ENCODE measurements at regions not wholly inside any gene's neighbourhood (a gene's known extent, or its start where the extent isn't known, plus 50 kb on each side); places are given as distances from the start of the nearest gene placed in this dataset.
"Not testable (repeated sequence)": the region's sequence is repeated elsewhere in the genome, so short reads cannot be mapped to it uniquely, and the experiment has no call there.

DNA sequence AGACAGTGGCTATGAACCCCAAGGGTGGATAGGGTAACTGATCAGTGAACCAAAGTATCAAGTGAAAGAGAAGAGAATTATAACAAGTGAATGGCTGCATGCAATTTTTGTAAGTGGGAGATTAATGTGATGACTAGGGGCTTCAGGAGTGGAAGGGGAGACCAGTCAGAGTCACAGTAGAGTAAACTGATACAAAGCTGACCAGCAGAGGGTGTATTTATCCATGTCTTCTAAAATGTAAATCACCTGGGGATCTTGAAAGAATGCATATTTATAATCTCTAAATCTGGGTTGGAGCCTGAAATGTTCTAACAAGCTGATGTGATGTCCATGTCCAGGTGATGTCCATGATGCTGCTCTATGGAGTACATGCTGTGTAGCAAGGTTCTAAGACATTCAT, 1351.3 kb upstream of the CHAC2 start:
- TF ChIP-seq, protein P1, sequence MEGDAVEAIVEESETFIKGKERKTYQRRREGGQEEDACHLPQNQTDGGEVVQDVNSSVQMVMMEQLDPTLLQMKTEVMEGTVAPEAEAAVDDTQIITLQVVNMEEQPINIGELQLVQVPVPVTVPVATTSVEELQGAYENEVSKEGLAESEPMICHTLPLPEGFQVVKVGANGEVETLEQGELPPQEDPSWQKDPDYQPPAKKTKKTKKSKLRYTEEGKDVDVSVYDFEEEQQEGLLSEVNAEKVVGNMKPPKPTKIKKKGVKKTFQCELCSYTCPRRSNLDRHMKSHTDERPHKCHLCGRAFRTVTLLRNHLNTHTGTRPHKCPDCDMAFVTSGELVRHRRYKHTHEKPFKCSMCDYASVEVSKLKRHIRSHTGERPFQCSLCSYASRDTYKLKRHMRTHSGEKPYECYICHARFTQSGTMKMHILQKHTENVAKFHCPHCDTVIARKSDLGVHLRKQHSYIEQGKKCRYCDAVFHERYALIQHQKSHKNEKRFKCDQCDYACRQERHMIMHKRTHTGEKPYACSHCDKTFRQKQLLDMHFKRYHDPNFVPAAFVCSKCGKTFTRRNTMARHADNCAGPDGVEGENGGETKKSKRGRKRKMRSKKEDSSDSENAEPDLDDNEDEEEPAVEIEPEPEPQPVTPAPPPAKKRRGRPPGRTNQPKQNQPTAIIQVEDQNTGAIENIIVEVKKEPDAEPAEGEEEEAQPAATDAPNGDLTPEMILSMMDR (IDR thresholded peaks at IDR 0.05) = no peak
- no peaks in the 10 kb centered on the region for H3K27me3 ChIP-seq (ENCODE audit: low read depth)
- no peaks in the 10 kb centered on the region for H3K36me3 ChIP-seq
- no peaks in the 10 kb centered on the region for H3K4me1 ChIP-seq
- H3K27ac ChIP-seq = no peak overlapping the region
- no peaks in the 10 kb centered on the region for H3K9me3 ChIP-seq
- ATAC-seq (no peak), DNase-seq (no peak)
- intact Hi-C loops (cut with DNase I) = no loop called here
- no peak overlapping the region for H3K4me3 ChIP-seq

DNA sequence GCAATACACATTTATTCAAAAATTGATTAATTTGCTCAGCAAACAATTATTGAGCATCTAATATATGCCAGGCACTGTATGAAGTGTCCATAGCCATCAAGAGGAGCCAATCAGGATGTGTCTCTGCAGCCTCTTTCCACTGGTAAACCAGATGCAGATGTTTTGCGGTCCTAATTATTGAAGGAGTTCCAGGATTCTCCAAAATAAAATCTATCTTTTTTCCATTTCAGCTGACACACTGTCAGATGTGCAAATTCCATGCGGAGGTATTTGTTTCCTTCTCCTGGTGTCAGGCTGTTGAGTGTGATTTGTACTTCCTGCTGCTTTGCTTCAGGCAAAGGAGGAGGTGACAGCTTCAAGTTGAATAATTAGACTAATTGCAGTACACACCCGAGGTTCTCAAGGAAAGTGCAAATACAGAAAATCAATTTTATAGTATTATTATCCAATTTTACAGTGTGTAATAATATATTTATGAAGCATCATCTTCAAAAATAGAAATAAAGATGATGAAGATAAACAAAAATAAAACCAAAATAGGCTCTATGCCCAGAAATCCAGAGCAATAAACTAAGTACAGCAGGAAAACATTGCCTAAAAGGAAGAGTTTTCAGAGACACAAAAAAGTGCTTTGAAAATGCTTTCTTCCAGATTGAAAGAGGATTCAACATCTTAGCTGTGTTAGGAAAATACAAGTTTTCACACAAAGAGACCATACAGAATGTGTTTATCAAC, 1352.9 kb upstream of the CHAC2 start:
- no peak overlapping the region for H3K27ac ChIP-seq
- no peaks in the 10 kb centered on the region for H3K4me1 ChIP-seq
- H3K9me3 ChIP-seq = no peaks in the 10 kb centered on the region
- TF ChIP-seq, protein P1 (IDR thresholded peaks at IDR 0.05) = no peak
- H3K27me3 ChIP-seq (ENCODE audit: low read depth) = no peaks in the 10 kb centered on the region
- H3K4me3 ChIP-seq = no peak overlapping the region
- no peaks in the 10 kb centered on the region for H3K36me3 ChIP-seq
- intact Hi-C loops (cut with DNase I) = no loop called here
- ATAC-seq (no peak), DNase-seq (no peak)

DNA sequence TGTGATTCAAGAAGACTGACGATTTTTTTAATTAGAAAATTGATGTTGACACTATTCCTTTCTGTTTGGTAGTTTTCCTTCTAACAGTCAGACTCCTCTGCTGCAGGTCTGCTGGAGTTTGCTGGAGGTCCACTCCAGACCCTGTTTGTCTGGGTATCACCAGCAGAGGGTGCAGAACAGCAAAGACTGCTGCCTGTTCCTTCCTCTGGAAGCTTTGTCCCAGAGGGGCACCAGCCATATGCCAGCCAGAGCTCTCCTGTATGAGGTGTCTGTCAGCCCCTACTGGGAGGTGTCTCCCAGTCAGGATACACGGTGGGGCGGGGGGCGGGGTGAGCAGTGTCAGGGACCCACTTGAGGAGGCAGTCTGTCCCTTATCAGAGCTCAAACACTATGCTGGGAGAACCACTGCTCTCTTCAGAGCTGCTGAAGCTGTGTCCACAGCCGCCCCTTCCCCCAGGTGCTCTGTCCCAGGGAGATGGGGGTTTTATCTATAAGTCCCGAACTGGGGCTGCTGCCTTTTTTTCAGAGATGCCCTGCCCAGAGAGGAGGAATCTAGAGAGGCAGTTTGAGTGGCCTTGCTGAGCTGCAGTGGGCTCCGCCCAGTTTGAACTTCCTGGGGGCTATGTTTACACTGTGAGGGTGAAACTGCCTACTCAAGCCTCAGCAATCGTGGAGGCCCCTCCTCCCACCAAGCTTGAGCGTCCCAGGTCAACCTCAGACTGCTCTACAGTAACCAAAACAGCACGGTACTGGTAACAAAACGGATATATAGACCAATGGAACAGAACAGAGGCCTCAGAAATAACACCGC, 1358.1 kb upstream of the CHAC2 start:
- H3K4me3 ChIP-seq; H3K4me1 ChIP-seq; H3K9me3 ChIP-seq; DNase-seq; ATAC-seq; H3K36me3 ChIP-seq; intact Hi-C loops (cut with DNase I); H3K27me3 ChIP-seq (ENCODE audit: low read depth); H3K27ac ChIP-seq: not testable (repeated sequence)

DNA sequence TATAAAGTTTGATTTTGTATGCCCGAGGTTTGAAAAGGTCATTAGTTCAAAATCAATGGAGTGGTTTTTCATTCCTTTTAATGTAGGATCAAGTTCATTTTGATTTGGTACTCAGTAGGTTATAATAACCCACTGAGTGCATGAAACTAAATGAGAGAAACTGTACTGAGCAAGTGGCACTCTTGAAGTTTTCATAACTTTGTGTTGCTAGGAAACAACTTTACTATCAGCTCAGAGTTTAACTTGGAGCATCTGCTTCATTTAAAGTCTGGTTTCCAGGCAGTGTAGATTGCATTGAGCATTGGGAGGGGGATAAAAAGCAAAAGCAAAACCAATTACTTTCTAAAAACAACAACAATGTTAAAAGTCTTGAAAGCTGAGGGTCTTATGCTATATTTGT, 1361.6 kb upstream of the CHAC2 start:
- ATAC-seq (no peak), DNase-seq (no peak)
- no peak overlapping the region for H3K27ac ChIP-seq
- intact Hi-C loops (cut with DNase I) = no loop called here
- no peaks in the 10 kb centered on the region for H3K36me3 ChIP-seq
- TF ChIP-seq, protein P1 (IDR thresholded peaks at IDR 0.05) = no peak
- H3K4me3 ChIP-seq = no peak overlapping the region
- no peaks in the 10 kb centered on the region for H3K4me1 ChIP-seq
- no peaks in the 10 kb centered on the region for H3K9me3 ChIP-seq
- no peaks in the 10 kb centered on the region for H3K27me3 ChIP-seq (ENCODE audit: low read depth)

DNA sequence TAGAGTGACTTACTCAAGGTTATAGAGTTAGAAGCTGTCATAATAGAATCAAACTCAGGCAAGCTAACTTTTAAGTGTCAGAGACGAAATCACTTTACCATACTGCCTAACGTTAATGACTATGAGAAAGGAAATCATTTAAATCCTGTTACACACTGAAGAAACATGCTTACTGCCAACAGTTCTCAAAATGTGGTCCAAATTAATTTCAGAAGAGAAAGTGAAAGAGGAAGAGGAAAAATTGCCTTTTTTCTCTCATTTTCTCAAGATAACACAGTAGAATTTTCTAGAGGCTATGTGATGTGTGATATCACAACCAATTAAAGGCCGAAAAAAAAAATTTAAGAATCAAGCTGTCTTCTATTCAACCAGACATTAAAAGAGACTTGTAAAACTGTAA, 1362.7 kb upstream of the CHAC2 start:
- Histone ChIP-seq H3K4me1 (no peaks in the 10 kb centered on the region), H3K27me3 (ENCODE audit: low read depth) (no peaks in the 10 kb centered on the region), H3K36me3 (no peaks in the 10 kb centered on the region), H3K27ac (no peak overlapping the region), H3K4me3 (no peak overlapping the region), H3K9me3 (no peaks in the 10 kb centered on the region)
- intact Hi-C loops (cut with DNase I) = no loop called here
- DNase-seq (no peak), ATAC-seq (no peak)
- TF ChIP-seq, protein P1 (IDR thresholded peaks at IDR 0.05) = no peak

DNA sequence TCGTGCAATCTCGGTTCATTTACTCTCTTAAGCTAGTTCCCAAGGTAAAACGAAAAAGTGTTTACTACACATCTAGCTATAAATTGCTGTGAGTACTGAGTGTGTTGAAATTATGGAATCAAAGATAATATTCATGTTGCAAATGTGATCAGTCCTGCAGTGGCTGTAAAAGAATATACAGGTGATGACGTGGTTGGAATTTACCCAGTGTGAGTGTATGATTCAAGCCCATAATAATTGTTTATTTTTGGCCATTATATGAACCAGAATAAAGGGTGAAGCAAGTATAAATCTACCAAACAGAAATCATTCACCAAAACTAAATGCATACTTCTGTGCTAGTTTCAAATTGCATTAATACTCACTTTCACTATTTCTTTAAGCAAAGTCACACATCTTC, 1363.6 kb upstream of the CHAC2 start:
- ATAC-seq = no peak
- Histone ChIP-seq H3K9me3 (no peaks in the 10 kb centered on the region), H3K27ac (no peak overlapping the region), H3K36me3 (no peaks in the 10 kb centered on the region), H3K4me1 (no peaks in the 10 kb centered on the region), H3K4me3 (no peak overlapping the region), H3K27me3 (ENCODE audit: low read depth) (no peaks in the 10 kb centered on the region)
- TF ChIP-seq, protein P1 (IDR thresholded peaks at IDR 0.05) = no peak
- intact Hi-C loops (cut with DNase I) = no loop called here
- DNase-seq = no peak
